ENCODE measurements at regions not wholly inside any gene's neighbourhood (a gene's known extent, or its start where the extent isn't known, plus 50 kb on each side); places are given as distances from the start of the nearest gene placed in this dataset.
A peak's percentile ranks its signal among the peaks of the same experiment; 100 is the strongest.

GRCh38 chr5:74209571-74209970, 431.0 kb downstream of the ENC1 start:
- no peak for TF ChIP-seq CTCF (IDR thresholded peaks at IDR 0.05; ENCODE audit: low read depth, low read length)
- DNase-seq (ENCODE audit: low read depth in 2 of 2): no peak
- H3K4me3 ChIP-seq (replicated peaks in 1 of 2; ENCODE audit: low read depth in 2 of 2, low read length in 2 of 2): no peak overlapping the region

GRCh38 chr5:74206579-74207550, 433.7 kb downstream of the ENC1 start:
- H3K4me3 ChIP-seq (replicated peaks in 1 of 2; ENCODE audit: low read depth in 2 of 2, low read length in 2 of 2): no peak overlapping the region
- peak; percentile 72 to 84 for DNase-seq (ENCODE audit: low read depth in 2 of 2)
- TF ChIP-seq CTCF (IDR thresholded peaks at IDR 0.05; ENCODE audit: low read depth, low read length): no peak

GRCh38 chr5:74205767-74206578, 434.6 kb downstream of the ENC1 start:
- H3K4me3 ChIP-seq (replicated peaks in 1 of 2; ENCODE audit: low read depth in 2 of 2, low read length in 2 of 2): no peak overlapping the region
- DNase-seq (ENCODE audit: low read depth in 2 of 2): peak in 1 of 2 donors; percentile 11
- no peak for TF ChIP-seq CTCF (IDR thresholded peaks at IDR 0.05; ENCODE audit: low read depth, low read length)

- peak; percentile 23 to 41 for DNase-seq (ENCODE audit: low read depth in 2 of 2)
- no peak for TF ChIP-seq CTCF (IDR thresholded peaks at IDR 0.05; ENCODE audit: low read depth, low read length)
- no peak overlapping the region for H3K4me3 ChIP-seq (replicated peaks in 1 of 2; ENCODE audit: low read depth in 2 of 2, low read length in 2 of 2)
Observed at GRCh38 chr5:74201334-74202081, 439.0 kb downstream of the ENC1 start.

- no peak overlapping the region for H3K4me3 ChIP-seq (replicated peaks in 1 of 2; ENCODE audit: low read depth in 2 of 2, low read length in 2 of 2)
- no peak for TF ChIP-seq CTCF (IDR thresholded peaks at IDR 0.05; ENCODE audit: low read depth, low read length)
- DNase-seq (ENCODE audit: low read depth in 2 of 2): no peak
Observed at GRCh38 chr5:74200560-74200959, 440.0 kb downstream of the ENC1 start.

GRCh38 chr5:74199436-74200210, 440.9 kb downstream of the ENC1 start:
- no peak for TF ChIP-seq CTCF (IDR thresholded peaks at IDR 0.05; ENCODE audit: low read depth, low read length)
- H3K4me3 ChIP-seq (replicated peaks in 1 of 2; ENCODE audit: low read depth in 2 of 2, low read length in 2 of 2): no peak overlapping the region
- DNase-seq (ENCODE audit: low read depth in 2 of 2): no peak

Data from cardiac fibroblast (primary cell).